Anterior cingulate cortex (tissue), 58 donors: ENCODE measurements at regions not wholly inside any gene's neighbourhood (a gene's known extent, or its start where the extent isn't known, plus 50 kb on each side); places are given as distances from the start of the nearest gene placed in this dataset.
A peak's percentile ranks its signal among the peaks of the same experiment; 100 is the strongest.

Experiments
- DNase-seq, 58 donors: peaks; one replicate each; lab custom pipeline; 2025; lab: John Stamatoyannopoulos, UW

DNA sequence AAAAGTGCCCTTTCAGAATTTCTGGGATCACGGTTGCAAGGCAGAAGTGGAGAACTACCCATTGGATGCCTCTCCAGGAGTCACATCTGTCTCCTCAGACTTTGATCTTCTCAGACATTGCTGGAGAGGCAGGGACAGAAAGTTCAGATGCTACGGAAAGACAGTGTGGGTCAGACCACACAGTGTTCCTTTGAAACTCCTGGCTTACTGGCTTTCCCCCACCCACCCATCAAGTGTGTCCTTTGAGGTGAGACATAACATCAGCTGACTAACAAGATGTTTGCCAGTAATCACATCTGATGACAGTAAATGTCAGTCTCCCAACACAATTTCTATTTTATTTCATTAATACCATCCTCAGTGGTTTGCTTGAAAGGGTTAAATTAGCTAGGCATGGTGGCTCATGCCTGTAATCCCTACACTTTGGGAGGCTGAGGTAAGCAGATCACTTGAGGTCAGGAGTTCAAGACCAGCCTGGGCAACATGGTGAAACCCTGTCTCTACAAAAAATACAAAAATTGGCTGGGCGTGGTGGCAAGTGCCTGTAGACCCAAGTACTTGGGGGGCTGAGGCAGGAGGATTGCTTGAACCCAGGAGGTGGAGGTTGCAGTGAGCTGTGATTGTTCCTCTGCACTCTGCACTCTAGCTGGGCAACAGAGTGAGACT lies 67.2 kb upstream of the SNX9 start:
- DNase-seq, result no peak

GRCh38 chr6:157756708-157757429 lies 66.2 kb upstream of the SNX9 start:
- DNase-seq, result peak in 57 of 58 donors; percentile 3 to 92 (median 78)

GRCh38 chr6:157757430-157758403 lies 65.3 kb upstream of the SNX9 start:
- no peak for DNase-seq

DNA sequence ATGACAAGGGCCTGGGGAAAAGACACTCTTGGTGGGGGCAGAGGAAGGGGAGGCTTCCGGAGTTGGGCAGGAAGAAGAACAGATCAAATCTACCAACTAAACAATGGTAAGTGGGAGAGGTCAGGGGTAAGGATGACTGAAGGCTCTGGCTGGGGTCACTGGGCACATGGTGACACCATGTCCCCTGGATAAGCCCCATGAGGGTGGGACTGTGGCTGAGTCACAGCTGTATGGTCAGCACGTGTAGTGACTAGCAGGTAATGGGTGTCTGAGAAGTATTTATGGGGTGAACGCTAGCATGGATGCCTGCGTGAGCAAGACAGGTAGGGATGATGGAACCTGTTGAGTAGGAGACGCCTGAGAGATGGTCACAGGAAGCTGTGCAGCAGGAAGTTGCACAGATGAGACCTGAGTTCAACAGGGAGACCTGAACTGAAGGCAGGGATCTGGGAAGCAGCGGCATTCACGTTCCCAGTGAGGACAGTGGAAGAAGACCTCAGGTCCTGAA lies 64.5 kb upstream of the SNX9 start:
- no peak for DNase-seq

DNA sequence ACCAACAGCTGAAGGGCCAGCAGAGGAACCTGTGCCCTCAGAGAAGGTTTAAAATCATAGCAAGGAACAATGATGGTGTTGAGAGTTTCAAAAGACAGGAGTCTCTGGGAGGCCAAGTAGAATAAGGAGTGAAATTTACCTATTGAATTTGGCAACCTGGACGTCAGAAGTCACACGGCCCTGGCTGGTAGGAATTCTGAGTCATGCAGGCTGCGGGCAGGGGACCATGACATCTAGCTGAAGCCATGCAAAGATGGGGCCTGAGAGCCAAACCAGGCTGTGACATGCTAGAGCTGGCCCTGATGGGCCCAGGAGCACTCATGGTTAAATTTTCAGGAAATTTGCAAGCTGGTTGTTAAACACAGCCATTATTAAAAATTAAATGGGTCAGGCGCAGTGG lies 64.0 kb upstream of the SNX9 start:
- no peak for DNase-seq

- no peak for DNase-seq
These were observed 62.9 kb upstream of the SNX9 start for GRCh38 chr6:157760137-157760536.

GRCh38 chr6:157760589-157761330 lies 62.3 kb upstream of the SNX9 start:
- DNase-seq, result no peak

DNA sequence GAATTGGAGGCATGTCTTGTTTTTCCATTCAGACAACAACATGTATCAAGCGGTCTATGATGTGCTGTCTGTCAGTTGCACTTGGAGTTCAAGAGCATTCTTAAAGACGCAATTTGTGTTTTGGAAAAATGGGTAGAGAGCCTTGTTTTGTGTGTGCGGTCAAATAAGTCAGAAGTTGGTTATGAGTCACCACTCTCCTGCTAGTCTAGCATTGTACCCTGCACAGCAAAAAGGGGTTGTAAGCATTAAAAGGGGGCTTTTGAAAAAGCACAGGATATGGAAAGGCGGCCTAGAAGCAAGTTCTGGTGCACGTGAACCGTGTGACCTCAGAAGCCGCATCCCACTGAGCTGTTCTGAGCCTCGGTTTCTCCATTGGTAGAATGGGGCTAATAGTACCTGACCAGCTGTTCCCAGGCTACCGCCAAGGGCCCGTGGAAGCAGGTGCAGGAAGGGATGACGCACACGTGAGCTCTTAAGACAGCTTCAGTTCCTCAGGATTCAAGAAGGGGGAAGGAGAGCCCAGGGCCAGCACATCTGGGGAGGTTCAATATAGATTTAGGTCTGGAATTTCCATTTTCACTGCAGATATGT lies 61.6 kb upstream of the SNX9 start:
- DNase-seq, result no peak

DNA sequence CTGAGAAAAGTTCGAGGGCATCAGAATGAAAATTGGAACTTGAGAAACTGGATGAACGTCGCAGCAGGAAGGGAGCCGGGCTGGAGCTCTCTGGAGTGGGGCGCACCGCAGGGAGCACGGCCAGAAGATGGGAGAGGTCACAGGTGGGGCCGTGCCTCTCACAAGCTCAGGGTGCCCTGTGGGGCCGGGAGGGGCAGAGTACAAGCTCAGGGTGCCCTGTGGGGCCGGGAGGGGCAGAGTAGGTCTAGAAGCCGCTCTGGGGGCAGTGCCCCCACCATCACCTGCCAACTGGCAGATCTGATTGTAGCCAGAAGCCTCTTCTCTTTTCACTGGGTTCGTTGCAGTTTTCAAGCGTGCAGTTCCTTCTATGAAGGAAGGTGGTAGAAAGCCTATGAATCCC lies 61.1 kb upstream of the SNX9 start:
- DNase-seq, result no peak

DNA sequence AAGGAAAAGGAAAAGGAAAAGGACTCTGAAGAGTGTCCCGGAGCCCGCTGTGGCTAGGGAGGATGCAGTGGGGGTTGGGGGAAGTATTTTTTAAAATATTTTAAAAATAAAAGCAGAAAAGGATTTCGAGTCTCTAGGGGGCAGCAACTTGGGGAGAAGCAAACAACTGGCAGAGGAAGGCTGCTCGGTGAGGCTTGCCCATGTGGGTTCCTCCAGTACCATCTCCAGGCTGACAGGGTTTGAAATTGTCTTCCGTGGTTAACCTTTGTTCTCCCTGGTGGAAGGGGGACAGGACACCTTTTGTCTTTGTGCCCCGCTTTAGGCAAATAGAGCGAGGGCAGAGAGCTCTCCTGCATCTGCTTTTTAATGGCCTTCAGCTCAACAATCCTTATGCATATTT lies 60.4 kb upstream of the SNX9 start:
- DNase-seq, result no peak

GRCh38 chr6:157763129-157763903 lies 59.7 kb upstream of the SNX9 start:
- peak in 3 of 58 donors; percentile 7 to 19 (median 10) for DNase-seq

DNA sequence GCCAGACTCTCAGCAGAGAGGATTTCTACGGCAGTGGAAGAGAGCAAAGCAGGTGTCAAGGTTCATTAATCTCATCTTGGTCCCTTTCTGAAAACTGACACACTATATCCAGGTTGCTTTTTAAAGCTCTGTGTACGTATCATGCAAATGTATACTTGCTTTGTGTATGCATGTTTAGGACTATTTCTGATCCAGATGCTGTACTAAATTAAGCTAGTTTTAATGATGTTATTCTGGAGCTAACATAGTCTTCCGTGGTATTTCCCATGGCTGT lies 59.2 kb upstream of the SNX9 start:
- DNase-seq, result no peak

GRCh38 chr6:157764178-157765068 lies 58.6 kb upstream of the SNX9 start:
- peak in 53 of 58 donors; percentile 15 to 89 (median 61) for DNase-seq

DNA sequence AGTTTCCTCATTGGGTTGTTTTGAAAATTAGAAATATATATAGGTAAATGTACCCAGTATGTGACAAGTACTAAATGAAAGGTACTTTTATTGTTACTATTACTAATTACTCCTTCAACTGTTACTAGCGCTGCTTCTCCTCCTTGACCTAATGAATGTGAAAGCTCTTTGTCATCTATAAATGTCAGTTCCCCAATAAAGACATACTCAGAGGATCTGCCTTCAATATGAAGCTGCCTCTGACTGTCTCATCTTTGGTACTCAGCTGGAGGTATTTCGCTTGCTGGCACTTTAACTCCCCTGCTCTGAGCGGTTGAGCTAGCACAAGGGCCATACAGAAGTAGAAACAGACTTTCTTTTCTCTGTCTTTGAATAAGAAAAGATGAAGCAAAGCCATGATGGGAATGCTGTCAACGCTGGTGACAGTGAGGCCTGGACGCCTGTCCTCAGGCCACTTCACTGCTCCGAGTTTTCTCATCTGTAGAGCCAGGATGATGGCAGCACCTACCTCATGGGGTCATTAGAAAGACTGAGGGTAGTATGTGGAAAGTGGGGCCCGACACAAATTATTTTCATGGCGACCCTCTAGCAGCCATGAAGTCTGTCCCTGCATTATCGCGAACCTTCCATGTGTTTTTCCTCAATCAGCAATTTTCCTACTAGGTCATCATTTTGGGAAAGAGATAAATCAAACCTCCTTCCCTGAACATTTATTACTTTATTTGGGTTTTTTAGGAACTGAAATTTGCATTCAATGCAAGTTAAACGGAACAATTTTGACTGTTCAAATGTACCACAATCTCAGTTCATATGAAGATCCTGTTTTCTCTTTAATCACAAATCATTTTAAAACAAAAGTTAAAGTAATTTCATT lies 55.9 kb upstream of the SNX9 start:
- no peak for DNase-seq

- no peak for DNase-seq
These were observed 55.3 kb upstream of the SNX9 start for GRCh38 chr6:157767775-157768156.

DNA sequence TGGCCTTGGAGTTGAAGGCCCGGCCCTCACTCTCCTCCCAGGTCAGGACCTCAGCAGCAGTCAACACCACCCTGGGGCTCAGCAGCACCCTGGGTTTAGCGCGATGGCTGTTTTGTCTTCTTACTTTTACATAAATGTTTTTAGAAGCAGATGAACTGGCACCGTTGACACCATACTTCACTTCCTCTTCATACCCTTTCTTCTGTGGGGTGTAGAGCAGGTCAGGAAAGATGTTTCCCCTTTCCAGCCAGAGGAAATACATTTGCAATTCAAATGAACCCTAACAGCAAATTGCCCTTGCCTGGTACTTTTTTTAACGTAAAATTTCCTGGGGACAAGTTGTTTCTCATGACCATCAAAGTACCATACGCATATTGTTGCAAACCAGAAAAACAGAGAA lies 54.7 kb upstream of the SNX9 start:
- DNase-seq, result no peak

GRCh38 chr6:157768863-157769551 lies 54.0 kb upstream of the SNX9 start:
- no peak for DNase-seq
